ENCODE measurements at regions not wholly inside any gene's neighbourhood (a gene's known extent, or its start where the extent isn't known, plus 50 kb on each side); places are given as distances from the start of the nearest gene placed in this dataset.

- no peak overlapping the region for H3K4me3 ChIP-seq
- H3K27ac ChIP-seq, result no peak overlapping the region
- no peaks in the 10 kb centered on the region for H3K36me3 ChIP-seq
- no peak for DNase-seq
- no peaks in the 10 kb centered on the region for H3K27me3 ChIP-seq (replicated peaks in 1 of 7)
- H3K9me3 ChIP-seq, result peaks cover 0 to 5% (median 0%) of the 10 kb centered on the region in 8 donors
- H3K4me1 ChIP-seq, result no peaks in the 10 kb centered on the region
- WGBS, 5 donors, result 77 to 90% (median 84%) methylated on average over 7 of the region's 7 CpGs
- intact Hi-C loops (cut with DNase I; ENCODE audit: low total_unique reads), result no loop called here
- no peak for TF ChIP-seq POLR2A (IDR thresholded peaks at IDR 0.05)
- TF ChIP-seq, protein P1, sequence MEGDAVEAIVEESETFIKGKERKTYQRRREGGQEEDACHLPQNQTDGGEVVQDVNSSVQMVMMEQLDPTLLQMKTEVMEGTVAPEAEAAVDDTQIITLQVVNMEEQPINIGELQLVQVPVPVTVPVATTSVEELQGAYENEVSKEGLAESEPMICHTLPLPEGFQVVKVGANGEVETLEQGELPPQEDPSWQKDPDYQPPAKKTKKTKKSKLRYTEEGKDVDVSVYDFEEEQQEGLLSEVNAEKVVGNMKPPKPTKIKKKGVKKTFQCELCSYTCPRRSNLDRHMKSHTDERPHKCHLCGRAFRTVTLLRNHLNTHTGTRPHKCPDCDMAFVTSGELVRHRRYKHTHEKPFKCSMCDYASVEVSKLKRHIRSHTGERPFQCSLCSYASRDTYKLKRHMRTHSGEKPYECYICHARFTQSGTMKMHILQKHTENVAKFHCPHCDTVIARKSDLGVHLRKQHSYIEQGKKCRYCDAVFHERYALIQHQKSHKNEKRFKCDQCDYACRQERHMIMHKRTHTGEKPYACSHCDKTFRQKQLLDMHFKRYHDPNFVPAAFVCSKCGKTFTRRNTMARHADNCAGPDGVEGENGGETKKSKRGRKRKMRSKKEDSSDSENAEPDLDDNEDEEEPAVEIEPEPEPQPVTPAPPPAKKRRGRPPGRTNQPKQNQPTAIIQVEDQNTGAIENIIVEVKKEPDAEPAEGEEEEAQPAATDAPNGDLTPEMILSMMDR (IDR thresholded peaks at IDR 0.05 in 8 of 11, conservative IDR thresholded peaks at IDR 0.05 in 3 of 11), result no peak
- TF ChIP-seq POLR2AphosphoS5 (IDR thresholded peaks at IDR 0.05), result no peak
These were observed 304.3 kb downstream of the ZIC1 start for GRCh38 chr3:147713234-147714133.

GRCh38 chr3:147729641-147730040 lies 320.5 kb downstream of the ZIC1 start:
- 64 to 78% (median 77%) methylated on average over 2 of the region's 2 CpGs for WGBS, 5 donors
- DNase-seq, result no peak
- no peak for TF ChIP-seq POLR2AphosphoS5 (IDR thresholded peaks at IDR 0.05)
- TF ChIP-seq, protein P1 (IDR thresholded peaks at IDR 0.05 in 8 of 11, conservative IDR thresholded peaks at IDR 0.05 in 3 of 11), result no peak
- TF ChIP-seq POLR2A (IDR thresholded peaks at IDR 0.05), result no peak
- Histone ChIP-seq H3K27ac (no peak overlapping the region), H3K36me3 (no peaks in the 10 kb centered on the region), H3K27me3 (replicated peaks in 1 of 7) (no peaks in the 10 kb centered on the region), H3K4me1 (no peaks in the 10 kb centered on the region), H3K4me3 (no peak overlapping the region), H3K9me3 (peaks cover 0 to 4% (median 0%) of the 10 kb centered on the region in 8 donors)
- intact Hi-C loops (cut with DNase I; ENCODE audit: low total_unique reads), result no loop called here

GRCh38 chr3:147730284-147730683 lies 321.1 kb downstream of the ZIC1 start:
- Histone ChIP-seq H3K36me3 (no peaks in the 10 kb centered on the region), H3K9me3 (peaks cover 0 to 4% (median 0%) of the 10 kb centered on the region in 8 donors), H3K4me3 (no peak overlapping the region), H3K4me1 (no peaks in the 10 kb centered on the region), H3K27me3 (replicated peaks in 1 of 7) (no peaks in the 10 kb centered on the region), H3K27ac (no peak overlapping the region)
- 43 to 68% (median 51%) methylated on average over 4 of the region's 4 CpGs for WGBS, 5 donors
- intact Hi-C loops (cut with DNase I; ENCODE audit: low total_unique reads), result no loop called here
- DNase-seq, result no peak
- TF ChIP-seq, protein P1 (IDR thresholded peaks at IDR 0.05 in 8 of 11, conservative IDR thresholded peaks at IDR 0.05 in 3 of 11), result no peak
- TF ChIP-seq POLR2A (IDR thresholded peaks at IDR 0.05), result no peak
- no peak for TF ChIP-seq POLR2AphosphoS5 (IDR thresholded peaks at IDR 0.05)

- Histone ChIP-seq H3K4me3 (no peak overlapping the region), H3K27me3 (replicated peaks in 1 of 7) (no peaks in the 10 kb centered on the region), H3K4me1 (no peaks in the 10 kb centered on the region), H3K36me3 (no peaks in the 10 kb centered on the region), H3K27ac (no peak overlapping the region), H3K9me3 (no peaks in the 10 kb centered on the region)
- no peak for DNase-seq
- TF ChIP-seq POLR2AphosphoS5 (IDR thresholded peaks at IDR 0.05) (no peak), POLR2A (IDR thresholded peaks at IDR 0.05) (no peak)
- TF ChIP-seq, protein P1 (IDR thresholded peaks at IDR 0.05 in 8 of 11, conservative IDR thresholded peaks at IDR 0.05 in 3 of 11), result no peak
- intact Hi-C loops (cut with DNase I; ENCODE audit: low total_unique reads), result no loop called here
- 55 to 61% (median 56%) methylated on average over 2 of the region's 2 CpGs for WGBS, 5 donors
These were observed 324.1 kb downstream of the ZIC1 start for GRCh38 chr3:147733217-147733616.
